ENCODE measurements at regions not wholly inside any gene's neighbourhood (a gene's known extent, or its start where the extent isn't known, plus 50 kb on each side); places are given as distances from the start of the nearest gene placed in this dataset.
"Not testable (repeated sequence)": the region's sequence is repeated elsewhere in the genome, so short reads cannot be mapped to it uniquely, and the experiment has no call there.

- no peak for ATAC-seq
- Histone ChIP-seq H3K27ac (no peak overlapping the region), H3K4me3 (no peak overlapping the region), H3K27me3 (no peaks in the 10 kb centered on the region), H3K9me3 (no peaks in the 10 kb centered on the region), H3K4me1 (no peaks in the 10 kb centered on the region), H3K36me3 (no peaks in the 10 kb centered on the region)
- WGBS, 2 donors (ENCODE audit: low coverage in 1 of 2): 16 to 29% methylated on average over 3 of the region's 3 CpGs
- TF ChIP-seq CTCF (IDR thresholded peaks at IDR 0.05) (no peak), POLR2A (IDR thresholded peaks at IDR 0.05) (no peak), EP300 (IDR thresholded peaks at IDR 0.05) (no peak), POLR2AphosphoS5 (IDR thresholded peaks at IDR 0.05) (no peak)
These were observed 813.2 kb upstream of the AUTS2 start for GRCh38 chr7:68785036-68785435.

GRCh38 chr7:68787566-68787965, 810.7 kb upstream of the AUTS2 start:
- Histone ChIP-seq H3K36me3 (no peaks in the 10 kb centered on the region), H3K4me1 (no peaks in the 10 kb centered on the region), H3K4me3 (no peak overlapping the region), H3K27me3 (no peaks in the 10 kb centered on the region), H3K9me3 (no peaks in the 10 kb centered on the region), H3K27ac (no peak overlapping the region)
- WGBS, 2 donors (ENCODE audit: low coverage in 1 of 2): 79 to 81% methylated on average over 3 to 5 of the region's 5 CpGs
- TF ChIP-seq CTCF (IDR thresholded peaks at IDR 0.05): no peak
- no peak for TF ChIP-seq POLR2A (IDR thresholded peaks at IDR 0.05)
- no peak for TF ChIP-seq EP300 (IDR thresholded peaks at IDR 0.05)
- TF ChIP-seq POLR2AphosphoS5 (IDR thresholded peaks at IDR 0.05): no peak
- ATAC-seq: no peak

- not testable (repeated sequence) for H3K27me3 ChIP-seq, H3K9me3 ChIP-seq, H3K4me1 ChIP-seq, H3K4me3 ChIP-seq, ATAC-seq, H3K27ac ChIP-seq, H3K36me3 ChIP-seq
- 83 to 95% methylated on average over 2 of the region's 2 CpGs for WGBS, 2 donors (ENCODE audit: low coverage in 1 of 2)
These were observed 809.7 kb upstream of the AUTS2 start for GRCh38 chr7:68788529-68788928.

GRCh38 chr7:68789597-68789996, 808.7 kb upstream of the AUTS2 start:
- Histone ChIP-seq H3K9me3 (no peaks in the 10 kb centered on the region), H3K27ac (no peak overlapping the region), H3K27me3 (no peaks in the 10 kb centered on the region), H3K36me3 (no peaks in the 10 kb centered on the region), H3K4me1 (no peaks in the 10 kb centered on the region), H3K4me3 (no peak overlapping the region)
- no peak for ATAC-seq
- TF ChIP-seq POLR2AphosphoS5 (IDR thresholded peaks at IDR 0.05) (no peak), POLR2A (IDR thresholded peaks at IDR 0.05) (no peak), CTCF (IDR thresholded peaks at IDR 0.05) (no peak), EP300 (IDR thresholded peaks at IDR 0.05) (no peak)
- WGBS, 2 donors (ENCODE audit: low coverage in 1 of 2): 29 to 30% methylated on average over 4 of the region's 4 CpGs

- no peaks in the 10 kb centered on the region for H3K36me3 ChIP-seq
- WGBS, 2 donors (ENCODE audit: low coverage in 1 of 2): 45 to 100% methylated on average over 2 of the region's 3 CpGs
- H3K9me3 ChIP-seq: no peaks in the 10 kb centered on the region
- H3K4me3 ChIP-seq: no peak overlapping the region
- TF ChIP-seq POLR2A (IDR thresholded peaks at IDR 0.05) (no peak), EP300 (IDR thresholded peaks at IDR 0.05) (no peak), CTCF (IDR thresholded peaks at IDR 0.05) (no peak)
- no peaks in the 10 kb centered on the region for H3K27me3 ChIP-seq
- no peak overlapping the region for H3K27ac ChIP-seq
- ATAC-seq: no peak
- no peaks in the 10 kb centered on the region for H3K4me1 ChIP-seq
These were observed 805.9 kb upstream of the AUTS2 start for GRCh38 chr7:68792351-68792750.

- H3K9me3 ChIP-seq: no peaks in the 10 kb centered on the region
- no peaks in the 10 kb centered on the region for H3K27me3 ChIP-seq
- no peak overlapping the region for H3K4me3 ChIP-seq
- no peak for TF ChIP-seq POLR2AphosphoS5 (IDR thresholded peaks at IDR 0.05)
- no peak for TF ChIP-seq EP300 (IDR thresholded peaks at IDR 0.05)
- H3K27ac ChIP-seq: no peak overlapping the region
- 90 to 100% methylated on average over 1 of the region's 1 CpG for WGBS, 2 donors (ENCODE audit: low coverage in 1 of 2)
- no peak for ATAC-seq
- no peaks in the 10 kb centered on the region for H3K4me1 ChIP-seq
- no peaks in the 10 kb centered on the region for H3K36me3 ChIP-seq
These were observed 804.8 kb upstream of the AUTS2 start for GRCh38 chr7:68793513-68793912.

All from gastroesophageal sphincter (tissue), 4 donors.